Limb (tissue), 2 donors: ENCODE measurements at regions not wholly inside any gene's neighbourhood (a gene's known extent, or its start where the extent isn't known, plus 50 kb on each side); places are given as distances from the start of the nearest gene placed in this dataset.
"Not testable (repeated sequence)": the region's sequence is repeated elsewhere in the genome, so short reads cannot be mapped to it uniquely, and the experiment has no call there.

Experiments used
- DNase-seq, 2 donors: peaks; one replicate each; pipeline ENCODE4 v3.0.0-alpha.2; 2016; ENCODE audit errors: extremely low spot score in 2 of 2

- DNase-seq = no peak
Observed at GRCh38 chr7:68604541-68604940, 993.7 kb upstream of the AUTS2 start.

- DNase-seq = no peak
Observed at GRCh38 chr7:68610701-68611100, 987.6 kb upstream of the AUTS2 start.

GRCh38 chr7:68613405-68613804 is 984.9 kb upstream of the AUTS2 start:
- no peak for DNase-seq

- no peak for DNase-seq
Observed at GRCh38 chr7:68613897-68614296, 984.4 kb upstream of the AUTS2 start.

- DNase-seq = peak in 1 of 2 donors; percentile 5
Observed at GRCh38 chr7:68619526-68619925, 978.7 kb upstream of the AUTS2 start.

- DNase-seq = no peak
Observed at GRCh38 chr7:68622500-68622899, 975.8 kb upstream of the AUTS2 start.

- no peak for DNase-seq
Observed at GRCh38 chr7:68623030-68623429, 975.2 kb upstream of the AUTS2 start.

- no peak for DNase-seq
Observed at GRCh38 chr7:68627247-68627864, 970.9 kb upstream of the AUTS2 start.

- not testable (repeated sequence) for DNase-seq
Observed at GRCh38 chr7:68630914-68631313, 967.4 kb upstream of the AUTS2 start.

- DNase-seq = no peak
Observed at GRCh38 chr7:68640103-68640502, 958.2 kb upstream of the AUTS2 start.

GRCh38 chr7:68642727-68643126 is 955.5 kb upstream of the AUTS2 start:
- DNase-seq = no peak

GRCh38 chr7:68663392-68663791 is 934.9 kb upstream of the AUTS2 start:
- DNase-seq = no peak

- DNase-seq = no peak
Observed at GRCh38 chr7:68671046-68671445, 927.2 kb upstream of the AUTS2 start.

- DNase-seq = no peak
Observed at GRCh38 chr7:68671671-68672070, 926.6 kb upstream of the AUTS2 start.

- DNase-seq = no peak
Observed at GRCh38 chr7:68674826-68675225, 923.4 kb upstream of the AUTS2 start.

- DNase-seq = peak in 1 of 2 donors; percentile 52
Observed at GRCh38 chr7:68676813-68677535, 921.3 kb upstream of the AUTS2 start.

GRCh38 chr7:68678196-68678595 is 920.1 kb upstream of the AUTS2 start:
- DNase-seq = no peak

- peak in 1 of 2 donors; percentile 37 for DNase-seq
Observed at GRCh38 chr7:68679459-68680234, 918.6 kb upstream of the AUTS2 start.

- DNase-seq = no peak
Observed at GRCh38 chr7:68680235-68680872, 917.9 kb upstream of the AUTS2 start.

- DNase-seq = no peak
Observed at GRCh38 chr7:68682910-68683309, 915.4 kb upstream of the AUTS2 start.

- peak in 1 of 2 donors; percentile 50 for DNase-seq
Observed at GRCh38 chr7:68684246-68684839, 913.9 kb upstream of the AUTS2 start.

GRCh38 chr7:68684996-68685395 is 913.3 kb upstream of the AUTS2 start:
- DNase-seq = peak in 1 of 2 donors; percentile 40
